ENCODE measurements at regions not wholly inside any gene's neighbourhood (a gene's known extent, or its start where the extent isn't known, plus 50 kb on each side); places are given as distances from the start of the nearest gene placed in this dataset.
A peak's percentile ranks its signal among the peaks of the same experiment; 100 is the strongest.

DNA sequence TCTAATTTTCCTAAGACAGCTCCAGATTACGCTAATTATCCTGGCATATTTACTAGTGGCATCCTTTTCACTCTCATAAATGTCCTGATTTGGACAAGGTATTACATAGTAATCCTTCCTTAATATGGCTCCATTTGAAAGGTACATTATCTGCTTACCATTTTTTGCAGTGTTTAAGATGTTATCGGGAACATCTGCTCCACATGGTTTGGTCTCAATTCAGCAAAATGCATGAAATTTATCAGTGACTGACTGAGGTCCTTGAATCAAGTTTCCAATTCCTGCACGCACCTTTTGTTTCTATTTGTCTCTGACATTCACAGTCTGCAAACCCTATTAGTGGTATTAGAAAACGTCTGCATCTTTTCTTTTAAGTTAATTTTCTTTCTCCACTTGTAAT, 384.1 kb upstream of the KIAA1217 start:
- Histone ChIP-seq H3K4me3 (no peak overlapping the region), H3K4me1 (replicated peaks in 1 of 2) (no peaks in the 10 kb centered on the region), H3K36me3 (replicated peaks in 1 of 2) (no peaks in the 10 kb centered on the region), H3K27ac (no peak overlapping the region), H3K9me3 (replicated peaks in 1 of 3) (no peaks in the 10 kb centered on the region), H3K27me3 (no peaks in the 10 kb centered on the region)
- 65 to 72% (median 71%) methylated on average over 4 of the region's 4 CpGs for WGBS, 4 donors
- intact Hi-C loops (cut with DNase I) = no loop called here
- TF ChIP-seq, protein P1, sequence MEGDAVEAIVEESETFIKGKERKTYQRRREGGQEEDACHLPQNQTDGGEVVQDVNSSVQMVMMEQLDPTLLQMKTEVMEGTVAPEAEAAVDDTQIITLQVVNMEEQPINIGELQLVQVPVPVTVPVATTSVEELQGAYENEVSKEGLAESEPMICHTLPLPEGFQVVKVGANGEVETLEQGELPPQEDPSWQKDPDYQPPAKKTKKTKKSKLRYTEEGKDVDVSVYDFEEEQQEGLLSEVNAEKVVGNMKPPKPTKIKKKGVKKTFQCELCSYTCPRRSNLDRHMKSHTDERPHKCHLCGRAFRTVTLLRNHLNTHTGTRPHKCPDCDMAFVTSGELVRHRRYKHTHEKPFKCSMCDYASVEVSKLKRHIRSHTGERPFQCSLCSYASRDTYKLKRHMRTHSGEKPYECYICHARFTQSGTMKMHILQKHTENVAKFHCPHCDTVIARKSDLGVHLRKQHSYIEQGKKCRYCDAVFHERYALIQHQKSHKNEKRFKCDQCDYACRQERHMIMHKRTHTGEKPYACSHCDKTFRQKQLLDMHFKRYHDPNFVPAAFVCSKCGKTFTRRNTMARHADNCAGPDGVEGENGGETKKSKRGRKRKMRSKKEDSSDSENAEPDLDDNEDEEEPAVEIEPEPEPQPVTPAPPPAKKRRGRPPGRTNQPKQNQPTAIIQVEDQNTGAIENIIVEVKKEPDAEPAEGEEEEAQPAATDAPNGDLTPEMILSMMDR (IDR thresholded peaks at IDR 0.05) = no peak
- TF ChIP-seq POLR2A (IDR thresholded peaks at IDR 0.05) = no peak
- DNase-seq = no peak

DNA sequence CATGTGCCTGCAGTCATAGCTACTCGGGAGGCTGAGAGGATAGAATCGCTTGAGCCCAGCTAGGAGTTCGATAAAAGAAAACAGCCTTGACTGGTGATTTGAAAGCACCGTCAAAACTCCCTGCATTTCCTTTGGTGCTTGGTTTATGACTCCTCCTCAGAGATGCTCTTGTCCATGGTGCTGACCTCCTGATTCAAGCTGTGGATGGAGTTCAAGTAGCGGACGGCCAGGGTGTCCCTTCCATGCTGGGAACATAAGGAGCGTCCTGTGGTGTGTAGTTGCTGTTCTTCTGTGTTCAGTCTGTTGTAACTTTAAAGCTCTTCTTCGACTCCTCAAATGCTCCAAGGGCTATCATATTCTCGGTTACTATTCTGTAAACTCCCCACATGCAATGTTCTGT, 382.5 kb upstream of the KIAA1217 start:
- no peaks in the 10 kb centered on the region for H3K27me3 ChIP-seq
- no peaks in the 10 kb centered on the region for H3K9me3 ChIP-seq (replicated peaks in 1 of 3)
- H3K27ac ChIP-seq = no peak overlapping the region
- intact Hi-C loops (cut with DNase I) = no loop called here
- 26 to 28% (median 28%) methylated on average over 9 of the region's 9 CpGs for WGBS, 4 donors
- H3K4me1 ChIP-seq (replicated peaks in 1 of 2) = no peaks in the 10 kb centered on the region
- no peak overlapping the region for H3K4me3 ChIP-seq
- peak in 5 of 7 donors; percentile 3 to 26 (median 22) for DNase-seq
- TF ChIP-seq POLR2A (IDR thresholded peaks at IDR 0.05) = no peak
- TF ChIP-seq, protein P1 (IDR thresholded peaks at IDR 0.05) = no peak
- H3K36me3 ChIP-seq (replicated peaks in 1 of 2) = no peaks in the 10 kb centered on the region

DNA sequence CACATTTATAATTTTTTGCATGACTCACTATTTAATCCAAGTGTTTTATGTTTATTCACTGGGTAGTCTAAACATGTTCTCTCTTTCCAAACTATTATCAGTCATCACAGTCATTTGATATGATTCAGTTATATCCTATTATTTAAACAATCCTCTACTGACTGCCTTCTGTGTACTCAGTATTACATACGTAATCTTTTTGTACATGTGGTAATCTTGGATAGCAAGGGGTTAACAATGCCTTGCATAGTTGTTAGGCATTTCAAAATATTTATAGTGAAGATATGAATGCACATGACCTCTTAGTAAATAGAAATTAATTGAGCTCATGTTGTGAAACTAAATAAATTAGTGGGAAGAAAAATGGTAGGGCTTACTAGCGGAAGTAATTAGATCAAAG, 379.4 kb upstream of the KIAA1217 start:
- no peak overlapping the region for H3K27ac ChIP-seq
- no peaks in the 10 kb centered on the region for H3K27me3 ChIP-seq
- no peaks in the 10 kb centered on the region for H3K36me3 ChIP-seq (replicated peaks in 1 of 2)
- H3K4me1 ChIP-seq (replicated peaks in 1 of 2) = no peaks in the 10 kb centered on the region
- intact Hi-C loops (cut with DNase I) = no loop called here
- DNase-seq = no peak
- H3K9me3 ChIP-seq (replicated peaks in 1 of 3) = no peaks in the 10 kb centered on the region
- TF ChIP-seq POLR2A (IDR thresholded peaks at IDR 0.05) = no peak
- TF ChIP-seq, protein P1 (IDR thresholded peaks at IDR 0.05) = no peak
- WGBS, 4 donors = 65 to 75% (median 70%) methylated on average over 2 of the region's 2 CpGs
- no peak overlapping the region for H3K4me3 ChIP-seq

DNA sequence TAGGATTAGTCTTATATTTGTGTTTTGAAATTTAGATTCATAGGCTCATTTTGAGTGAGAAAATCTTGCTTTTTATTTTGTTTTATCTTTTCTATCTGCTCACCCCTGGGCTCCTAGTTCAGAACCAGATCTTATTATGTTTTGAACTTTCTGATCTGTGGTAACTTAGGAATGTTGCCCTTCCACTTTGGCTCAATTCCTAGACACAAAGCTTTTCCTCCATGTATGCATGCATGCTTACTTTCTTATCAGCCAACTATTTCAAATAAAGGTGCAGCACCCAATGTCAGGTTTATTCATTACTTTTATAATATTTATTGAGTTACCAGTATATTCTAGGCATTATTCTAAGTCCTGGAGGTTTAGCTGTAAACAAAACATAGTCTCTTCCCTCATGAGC, 374.8 kb upstream of the KIAA1217 start:
- no peaks in the 10 kb centered on the region for H3K36me3 ChIP-seq (replicated peaks in 1 of 2)
- TF ChIP-seq, protein P1 (IDR thresholded peaks at IDR 0.05) = no peak
- no peak for TF ChIP-seq POLR2A (IDR thresholded peaks at IDR 0.05)
- no peak overlapping the region for H3K4me3 ChIP-seq
- no peaks in the 10 kb centered on the region for H3K27me3 ChIP-seq
- intact Hi-C loops (cut with DNase I) = no loop called here
- no peak overlapping the region for H3K27ac ChIP-seq
- no peak for DNase-seq
- no peaks in the 10 kb centered on the region for H3K4me1 ChIP-seq (replicated peaks in 1 of 2)
- H3K9me3 ChIP-seq (replicated peaks in 1 of 3) = no peaks in the 10 kb centered on the region
